ENCODE measurements at regions not wholly inside any gene's neighbourhood (a gene's known extent, or its start where the extent isn't known, plus 50 kb on each side); places are given as distances from the start of the nearest gene placed in this dataset.
A peak's percentile ranks its signal among the peaks of the same experiment; 100 is the strongest.
"Not testable (repeated sequence)": the region's sequence is repeated elsewhere in the genome, so short reads cannot be mapped to it uniquely, and the experiment has no call there.

DNA sequence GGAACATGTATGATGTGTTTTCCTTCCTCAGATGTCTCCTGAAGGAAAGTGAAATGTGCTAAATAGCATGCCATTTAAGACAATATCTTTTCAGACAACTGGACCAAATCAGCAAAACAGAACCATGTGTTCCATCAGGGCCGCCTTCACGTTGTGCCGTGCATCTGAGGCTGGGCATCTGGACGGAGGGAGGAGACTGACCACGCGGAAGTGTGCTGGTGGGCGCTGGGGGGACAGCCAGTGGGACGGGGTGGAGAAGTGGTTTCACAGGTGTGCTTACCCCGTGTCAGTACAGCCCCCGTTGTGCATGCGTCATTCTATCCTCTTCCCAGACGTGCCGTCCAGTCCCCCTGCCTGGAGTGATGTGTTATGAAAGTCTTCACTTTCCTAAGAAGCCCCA is 342.1 kb upstream of the FAT1 start:
- DNase-seq (ENCODE audit: low spot score): no peak

DNA sequence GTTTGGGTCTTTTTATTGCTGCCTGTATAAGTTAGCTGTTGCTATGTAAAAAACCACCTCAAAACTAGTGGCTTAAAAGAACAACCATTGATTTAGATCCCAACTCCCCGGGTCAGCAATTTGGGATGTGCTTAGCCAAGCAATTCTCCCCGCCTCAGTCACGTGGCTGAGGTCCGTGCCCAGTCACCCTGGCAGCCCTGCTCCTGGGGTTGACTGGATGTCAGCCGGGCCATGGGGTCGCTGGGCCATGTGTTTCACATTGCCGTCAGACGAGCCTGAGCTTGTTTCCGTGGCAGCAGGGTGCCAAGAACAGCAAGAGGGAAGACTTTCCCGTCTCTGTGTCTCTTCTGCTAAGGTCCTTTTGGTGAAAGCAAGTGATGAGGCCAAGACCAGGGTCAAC is 345.7 kb upstream of the FAT1 start:
- no peak for DNase-seq (ENCODE audit: low spot score)

DNA sequence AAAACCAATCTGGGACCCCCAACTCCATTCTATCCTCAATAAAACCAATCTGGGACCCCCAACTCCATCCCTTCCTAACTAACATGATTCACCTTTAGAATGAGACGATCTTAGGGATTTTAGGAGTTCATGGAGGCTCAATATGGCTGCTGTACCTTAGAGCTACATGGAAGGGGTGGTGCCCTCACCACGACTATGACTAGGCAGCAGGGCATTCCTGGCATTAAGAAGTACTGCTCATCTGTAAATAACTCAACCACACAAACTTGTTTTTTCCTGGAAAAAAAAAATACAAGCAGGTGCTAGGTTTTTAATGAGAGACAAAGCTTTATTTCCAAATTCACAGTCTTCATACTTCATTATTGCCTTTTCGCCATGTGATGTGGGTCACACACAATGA is 346.5 kb upstream of the FAT1 start:
- no peak for DNase-seq (ENCODE audit: low spot score)

- no peak for DNase-seq (ENCODE audit: low spot score)
These were observed 347.1 kb upstream of the FAT1 start for GRCh38 chr4:187070740-187071139.

DNA sequence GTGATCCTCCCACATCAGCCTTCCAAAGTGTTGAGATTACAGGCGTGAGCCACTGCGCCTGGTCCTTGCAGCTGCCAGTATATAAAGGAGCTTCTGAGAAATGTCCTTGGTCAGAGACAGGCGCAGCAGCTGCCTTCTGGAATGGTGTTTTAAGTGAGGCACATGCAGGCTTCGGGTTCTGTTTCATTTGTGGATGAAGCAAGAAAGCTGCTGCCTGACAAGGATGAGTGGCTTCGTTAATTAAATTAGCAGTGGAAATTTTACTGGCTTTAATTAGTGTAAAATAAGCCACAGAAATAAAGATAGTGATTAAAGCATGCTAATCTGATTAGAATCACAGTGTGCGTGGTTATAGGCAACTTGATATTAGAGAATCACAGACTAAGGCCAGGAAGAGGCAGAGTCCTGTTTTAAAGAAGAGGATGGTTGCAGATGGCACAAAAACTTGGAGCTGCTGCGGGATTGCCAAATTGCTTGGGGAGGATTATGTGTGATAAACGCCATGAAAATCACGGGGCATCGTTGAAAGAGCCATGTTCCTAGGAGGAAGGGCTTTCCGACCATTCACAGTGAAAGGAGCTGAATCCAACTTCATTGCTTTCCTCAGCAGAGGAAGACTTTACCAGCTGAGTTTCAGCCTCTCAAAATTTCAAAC is 348.4 kb upstream of the FAT1 start:
- DNase-seq (ENCODE audit: low spot score): peak; percentile 26

GRCh38 chr4:187073820-187074219 is 350.2 kb upstream of the FAT1 start:
- DNase-seq (ENCODE audit: low spot score): no peak

DNA sequence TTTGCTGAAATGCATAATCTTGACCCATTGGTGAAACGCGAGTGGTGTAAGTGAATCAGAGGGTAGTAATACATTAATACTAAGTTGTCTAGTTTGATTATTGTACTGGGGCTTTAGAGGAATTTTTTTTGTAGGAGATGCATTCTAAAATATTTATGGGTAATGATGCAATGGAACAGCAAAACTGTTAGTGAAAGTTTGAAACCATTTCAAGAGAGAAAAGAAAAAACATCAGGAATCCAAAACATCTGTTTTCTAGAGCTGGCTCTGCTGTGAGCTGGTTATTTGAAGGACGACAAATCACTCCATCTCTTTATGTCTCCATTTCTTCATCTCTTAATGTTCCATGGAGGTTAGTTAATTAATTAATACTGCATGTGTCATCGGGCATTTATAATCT is 351.9 kb upstream of the FAT1 start:
- DNase-seq (ENCODE audit: low spot score): no peak

DNA sequence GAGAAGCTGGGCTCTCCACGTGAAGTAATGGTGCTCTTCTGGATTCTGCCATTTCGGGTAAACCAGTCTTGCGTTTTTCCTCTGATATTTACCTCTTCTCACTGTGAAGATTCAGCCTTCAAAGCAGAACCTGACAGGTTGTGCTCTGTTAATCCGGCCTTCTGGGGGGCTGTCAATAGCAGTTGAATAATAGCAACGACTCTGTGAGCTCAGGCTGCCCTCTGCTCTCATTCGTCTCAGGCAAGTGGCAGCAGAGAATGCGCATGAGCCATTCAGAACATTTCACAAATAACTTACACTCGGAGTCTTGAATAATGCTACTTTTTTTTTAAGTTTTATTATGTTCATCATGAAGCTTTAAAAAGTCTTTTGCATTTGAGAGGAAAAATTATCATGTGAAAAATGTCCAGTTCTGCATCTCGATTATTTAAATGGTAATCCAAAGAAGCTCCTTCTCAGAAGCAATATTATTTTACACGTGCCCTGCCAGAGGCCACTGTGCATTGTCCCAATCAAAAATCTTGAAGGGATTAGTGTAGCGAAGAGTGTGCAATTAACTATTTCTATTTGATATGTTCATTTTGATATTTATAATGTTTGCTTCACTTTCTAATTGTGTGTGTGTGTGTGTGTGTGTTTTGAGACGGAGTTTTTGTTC is 354.2 kb upstream of the FAT1 start:
- no peak for DNase-seq (ENCODE audit: low spot score)

GRCh38 chr4:187084701-187085100 is 361.0 kb upstream of the FAT1 start:
- no peak for DNase-seq (ENCODE audit: low spot score)

DNA sequence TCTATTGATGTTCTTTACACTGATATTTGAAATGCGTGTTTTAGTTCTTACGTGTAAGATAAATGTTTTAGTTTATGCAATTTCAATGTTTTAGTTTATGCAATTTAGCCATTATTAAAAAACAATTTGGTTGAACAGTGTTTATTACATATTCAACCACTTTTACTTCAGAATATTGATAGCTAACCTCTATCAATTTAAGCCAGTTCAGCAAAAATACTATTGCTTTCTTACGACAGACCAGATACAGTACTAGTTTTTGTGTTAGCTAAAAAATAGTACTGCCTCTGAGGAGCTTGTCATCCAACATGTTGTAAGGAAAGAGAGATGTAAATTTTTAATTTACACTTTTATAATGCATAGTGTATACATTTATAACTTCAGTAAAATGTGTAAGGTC is 361.7 kb upstream of the FAT1 start:
- DNase-seq (ENCODE audit: low spot score): no peak

DNA sequence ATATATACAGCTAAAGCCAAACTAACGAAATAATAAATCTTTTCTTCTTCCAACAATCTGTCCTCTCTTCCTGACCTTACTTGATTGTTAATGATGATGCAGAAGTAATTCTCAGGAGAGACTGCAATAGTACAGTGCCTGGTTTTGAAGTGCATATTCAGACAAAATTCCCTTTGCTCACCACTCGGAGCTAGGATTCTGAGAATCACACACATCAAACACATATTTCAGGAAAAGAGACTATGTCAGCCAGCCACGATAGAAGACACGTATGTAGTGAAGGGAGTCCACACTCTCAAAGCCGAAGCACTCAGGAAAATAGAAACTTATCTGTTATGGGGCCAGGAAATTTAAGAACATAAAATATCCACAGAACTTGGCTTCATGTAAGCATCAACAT is 362.5 kb upstream of the FAT1 start:
- no peak for DNase-seq (ENCODE audit: low spot score)

DNA sequence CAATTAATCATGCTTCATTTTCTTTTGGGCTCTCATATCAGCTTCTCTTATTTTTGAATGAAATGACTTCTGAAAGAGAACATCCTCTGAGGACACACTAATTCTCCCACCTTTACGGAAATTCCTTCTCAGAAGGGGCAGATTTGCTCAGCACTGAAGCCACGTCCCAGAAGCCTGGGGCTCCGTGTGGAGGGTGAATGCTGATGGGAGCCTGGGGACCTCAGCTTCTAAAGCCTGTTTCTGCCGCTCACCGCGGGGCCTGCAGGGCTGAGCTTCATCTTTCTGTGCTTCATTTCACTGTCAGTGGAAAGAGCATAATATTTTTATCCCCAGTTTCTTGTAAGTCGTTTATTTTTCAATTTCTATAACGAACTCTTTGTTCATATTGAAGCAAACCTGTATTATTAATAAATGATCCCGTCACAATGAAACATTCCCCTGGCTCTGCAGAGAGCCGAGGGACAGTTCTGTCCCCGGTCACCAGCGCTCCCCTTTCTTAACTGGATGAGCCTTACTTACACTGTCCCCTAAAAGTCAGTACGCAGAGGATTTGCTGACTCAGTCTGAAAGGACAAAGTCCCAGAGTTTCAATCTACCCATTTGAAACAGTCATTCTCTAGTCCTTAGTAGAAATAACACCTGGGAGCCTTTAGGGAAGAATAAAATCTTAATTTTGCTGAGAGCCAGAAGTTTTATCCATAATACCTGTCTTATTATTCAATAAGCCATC is 364.6 kb upstream of the FAT1 start:
- DNase-seq (ENCODE audit: low spot score): no peak

DNA sequence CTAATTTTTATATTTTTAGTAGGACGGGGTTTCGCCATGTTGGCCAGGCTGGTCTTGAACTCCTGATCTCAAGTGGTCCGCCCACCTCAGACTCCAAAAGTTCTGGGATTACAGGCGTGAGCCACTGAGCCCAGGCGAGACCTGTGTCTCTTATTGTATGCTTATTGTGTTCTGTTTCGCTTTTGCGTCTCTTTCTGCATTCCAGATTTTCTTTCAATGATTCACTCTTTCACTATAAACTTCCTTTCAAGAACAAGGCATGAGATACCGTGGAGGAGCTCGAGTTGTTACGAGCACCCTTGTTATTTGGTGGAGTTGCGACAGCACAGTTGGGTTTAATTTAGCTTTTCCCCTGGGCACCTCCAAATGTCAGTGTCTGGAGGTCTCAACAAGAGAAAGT is 366.7 kb upstream of the FAT1 start:
- DNase-seq (ENCODE audit: low spot score): no peak

DNA sequence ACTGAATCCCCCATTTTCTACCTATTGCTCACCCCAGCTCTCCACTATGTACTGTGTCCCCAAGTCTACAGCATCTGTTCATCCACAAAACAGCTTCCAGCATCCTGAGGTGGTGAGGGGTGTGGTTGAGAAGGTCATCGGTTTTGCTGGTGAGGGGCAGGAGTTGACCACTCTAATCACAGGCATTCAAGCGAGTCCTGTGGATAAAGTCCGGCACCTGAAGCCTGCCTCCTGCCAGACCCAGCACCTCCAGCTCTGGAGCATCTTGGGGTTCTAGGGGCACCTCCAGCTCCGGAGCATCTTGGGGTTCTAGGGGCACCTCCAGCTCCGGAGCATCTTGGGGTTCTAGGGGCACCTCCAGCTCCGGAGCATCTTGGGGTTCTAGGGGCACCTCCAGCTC is 367.2 kb upstream of the FAT1 start:
- DNase-seq (ENCODE audit: low spot score): not testable (repeated sequence)

DNA sequence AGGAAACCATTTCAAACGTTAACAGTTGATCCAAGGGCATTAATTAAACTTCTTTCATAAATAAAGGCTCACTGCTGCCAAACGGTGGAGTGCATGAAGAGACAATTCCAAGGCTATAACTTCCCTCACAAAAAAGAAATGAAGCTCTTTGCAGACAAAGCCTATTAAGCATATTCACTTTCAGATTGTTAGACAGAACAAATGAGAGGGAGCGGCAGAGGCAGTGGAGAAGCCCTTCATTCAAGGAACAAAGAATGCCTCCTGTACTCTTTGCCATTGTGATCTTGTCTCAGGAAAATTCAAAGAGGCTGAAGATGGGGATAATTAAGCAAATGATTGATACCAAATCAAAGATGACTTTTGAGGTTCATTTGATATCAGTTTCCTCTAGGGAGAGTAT is 370.5 kb upstream of the FAT1 start:
- no peak for DNase-seq (ENCODE audit: low spot score)

- no peak for DNase-seq (ENCODE audit: low spot score)
These were observed 374.8 kb upstream of the FAT1 start for GRCh38 chr4:187098429-187098828.

- DNase-seq (ENCODE audit: low spot score): no peak
These were observed 379.7 kb upstream of the FAT1 start for GRCh38 chr4:187103351-187103750.

DNA sequence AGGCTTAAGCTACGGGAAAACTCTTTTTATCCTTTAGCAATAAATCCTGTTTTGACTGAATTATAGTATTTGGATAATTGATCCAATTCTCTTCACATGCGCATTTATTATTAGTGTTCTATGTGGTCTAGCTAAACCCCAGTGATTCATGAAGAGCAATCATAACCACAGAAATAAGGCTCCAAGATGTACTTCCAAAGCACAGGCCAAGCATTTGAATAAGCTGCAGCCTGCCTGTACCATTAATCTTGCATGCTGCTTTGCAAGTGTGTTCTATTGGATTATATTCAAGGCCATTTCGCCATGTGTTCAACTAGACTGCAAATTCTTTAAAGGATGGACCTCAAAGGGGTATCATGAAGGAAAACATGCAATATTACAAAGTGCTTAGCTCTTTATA is 385.2 kb upstream of the FAT1 start:
- no peak for DNase-seq (ENCODE audit: low spot score)

DNA sequence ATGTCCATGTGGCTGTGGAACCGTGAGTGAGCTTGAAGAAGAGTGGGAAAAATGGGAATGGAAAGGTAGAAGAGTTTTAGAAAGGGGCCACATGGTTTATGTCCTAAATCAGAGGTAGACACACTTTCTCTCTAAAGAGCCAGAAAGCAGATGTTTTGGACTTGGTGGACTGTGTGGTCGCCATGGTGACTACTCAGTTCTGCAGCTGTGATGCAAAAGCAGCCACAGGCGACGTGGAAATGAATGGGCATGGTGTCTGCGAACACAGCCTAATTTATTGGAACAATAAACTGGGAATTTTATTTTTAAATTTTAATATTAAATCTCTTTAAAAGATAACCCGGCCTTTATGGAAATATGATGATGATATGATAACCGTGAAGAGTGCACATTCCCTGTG is 386.0 kb upstream of the FAT1 start:
- DNase-seq (ENCODE audit: low spot score): no peak

DNA sequence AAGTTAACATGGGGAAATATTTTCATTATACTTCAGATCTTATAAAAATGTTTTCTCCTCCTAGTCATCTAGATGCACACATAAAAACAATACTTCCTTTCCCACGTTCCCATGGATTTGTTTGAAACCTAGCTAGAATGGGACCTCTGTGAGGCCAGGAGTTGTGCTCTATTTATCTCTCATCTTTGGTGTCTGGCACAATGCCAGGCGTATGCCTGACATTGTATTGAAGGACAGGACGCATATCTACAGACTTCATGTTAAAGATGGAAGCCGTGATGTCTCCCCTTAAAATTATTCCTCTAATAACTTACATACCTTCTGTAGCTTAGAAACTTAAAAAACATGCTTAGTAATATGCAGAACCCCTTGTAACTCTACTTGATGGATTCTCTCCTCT is 394.5 kb upstream of the FAT1 start:
- DNase-seq (ENCODE audit: low spot score): no peak

DNA sequence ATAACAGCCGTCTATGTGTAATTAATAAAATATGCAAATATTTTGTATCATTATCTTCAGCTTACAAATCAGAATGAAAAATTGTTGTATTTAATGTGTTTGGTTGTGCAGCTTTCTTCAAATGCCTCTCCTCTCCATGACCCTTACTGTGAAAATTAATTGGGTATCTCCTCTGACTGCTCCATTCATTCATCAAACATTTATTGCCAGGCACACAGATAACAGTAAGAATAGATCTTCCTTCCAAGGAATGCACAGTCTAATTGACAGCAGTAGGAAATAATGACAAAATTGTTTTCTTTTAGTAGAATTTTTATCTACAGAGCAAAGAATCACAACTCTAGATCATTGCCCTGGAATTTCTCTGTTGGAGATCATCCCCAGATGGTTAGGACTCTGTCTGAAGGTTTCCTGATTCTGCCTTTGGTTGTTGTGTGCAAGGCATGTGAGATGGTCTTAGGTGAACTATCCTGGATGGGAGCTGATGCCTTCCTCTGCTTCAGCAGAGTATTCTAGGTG is 395.0 kb upstream of the FAT1 start:
- no peak for DNase-seq (ENCODE audit: low spot score)

DNA sequence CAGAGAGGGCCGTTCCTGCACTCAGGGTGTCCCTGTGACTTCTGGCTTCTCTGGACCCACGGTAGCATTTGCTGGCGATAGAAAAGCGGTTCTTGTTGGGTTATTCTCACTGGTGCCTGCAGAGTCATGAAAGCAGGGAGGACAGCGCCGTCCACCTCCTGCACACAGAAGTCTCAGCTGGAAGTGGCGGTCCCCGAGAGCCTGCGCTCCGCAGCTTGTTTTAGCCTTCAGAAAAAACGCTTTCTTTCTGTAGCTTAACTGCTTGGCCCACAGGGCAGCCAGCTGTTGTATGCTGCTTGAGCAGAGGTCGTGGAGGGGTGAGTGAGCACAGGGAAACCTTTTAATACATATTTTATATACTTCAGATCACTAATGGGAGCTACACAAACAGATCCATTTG is 400.7 kb upstream of the FAT1 start:
- no peak for DNase-seq (ENCODE audit: low spot score)

DNA sequence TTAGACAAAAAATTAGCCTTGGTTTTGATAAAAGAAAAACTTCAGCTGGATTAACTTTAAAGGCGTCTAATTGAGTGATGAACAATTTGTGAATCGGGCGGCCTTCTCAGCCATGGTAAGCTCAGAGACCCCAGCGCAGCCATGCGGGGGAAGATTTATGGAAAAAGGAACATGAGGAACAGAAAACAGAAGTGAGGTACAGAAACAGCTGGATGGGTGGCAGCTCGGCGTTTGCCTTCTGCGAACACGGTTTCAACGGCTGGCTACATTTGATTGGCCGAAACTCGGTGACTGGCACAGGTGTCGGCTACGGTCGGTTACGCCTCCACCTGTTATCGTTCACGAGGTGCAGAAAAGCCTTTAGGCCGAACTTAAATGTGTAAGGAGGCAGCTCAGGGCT is 401.4 kb upstream of the FAT1 start:
- no peak for DNase-seq (ENCODE audit: low spot score)

Data from COLO829 (cell line).